Peyer's patch (tissue), 4 donors: ENCODE measurements at regions not wholly inside any gene's neighbourhood (a gene's known extent, or its start where the extent isn't known, plus 50 kb on each side); places are given as distances from the start of the nearest gene placed in this dataset.

Experiments
- CTCF ChIP-seq, 6 experiments: fragments of 450-650 bp in 4 of 6; fragments of 200-600 bp in 2 of 6; sonication (generic) in 1 of 6; IDR thresholded peaks; one replicate each; pipeline ENCODE4 v1.5.1; 2017 to 2019; ENCODE audit warnings: antibody characterized with exemption in 6 of 6, mild to moderate bottlenecking in 3 of 6, moderate library complexity in 1 of 6
- POLR2A ChIP-seq, 2 donors: fragments of 450-650 bp; IDR thresholded peaks; one replicate each; pipeline ENCODE4 v1.5.1; 2017; ENCODE audit warnings: antibody characterized with exemption in 2 of 2, mild to moderate bottlenecking in 2 of 2, moderate library complexity in 2 of 2

- no peak for TF ChIP-seq CTCF (IDR thresholded peaks at IDR 0.05)
- TF ChIP-seq POLR2A (IDR thresholded peaks at IDR 0.05): no peak
Measured at GRCh38 chr5:145221416-145221815, 613.7 kb downstream of the PRELID2 start.
